IPS DF 4.7 (cell line): ENCODE measurements at regions not wholly inside any gene's neighbourhood (a gene's known extent, or its start where the extent isn't known, plus 50 kb on each side); places are given as distances from the start of the nearest gene placed in this dataset.
"Not testable (repeated sequence)": the region's sequence is repeated elsewhere in the genome, so short reads cannot be mapped to it uniquely, and the experiment has no call there.

Experiments
- DNase-seq: peaks from one replicate; pipeline ENCODE4 v3.0.0-alpha.2; 2013; ENCODE audit warnings: low spot score; ENCODE audit errors: extremely low read depth

GRCh38 chr9:115864581-115864980, 289.0 kb upstream of the PAPPA start:
- DNase-seq, result no peak

GRCh38 chr9:115867326-115867725, 286.3 kb upstream of the PAPPA start:
- no peak for DNase-seq

- no peak for DNase-seq
Measured at GRCh38 chr9:115877852-115878438, 275.6 kb upstream of the PAPPA start.

- no peak for DNase-seq
Measured at GRCh38 chr9:115879451-115879850, 274.1 kb upstream of the PAPPA start.

- no peak for DNase-seq
Measured at GRCh38 chr9:115880221-115880885, 273.2 kb upstream of the PAPPA start.

GRCh38 chr9:115882911-115883310, 270.7 kb upstream of the PAPPA start:
- DNase-seq, result no peak

- DNase-seq, result peak; percentile 38
Measured at GRCh38 chr9:115883467-115884329, 269.9 kb upstream of the PAPPA start.

GRCh38 chr9:115884846-115885245, 268.7 kb upstream of the PAPPA start:
- DNase-seq, result no peak

- DNase-seq, result no peak
Measured at GRCh38 chr9:115888131-115888530, 265.5 kb upstream of the PAPPA start.

- no peak for DNase-seq
Measured at GRCh38 chr9:115891929-115892328, 261.7 kb upstream of the PAPPA start.

- not testable (repeated sequence) for DNase-seq
Measured at GRCh38 chr9:115898478-115898877, 255.1 kb upstream of the PAPPA start.

GRCh38 chr9:115900698-115901097, 252.9 kb upstream of the PAPPA start:
- no peak for DNase-seq

GRCh38 chr9:115910959-115911358, 242.6 kb upstream of the PAPPA start:
- DNase-seq, result no peak

GRCh38 chr9:115912086-115912485, 241.5 kb upstream of the PAPPA start:
- DNase-seq, result no peak

GRCh38 chr9:115913696-115914095, 239.9 kb upstream of the PAPPA start:
- no peak for DNase-seq

- no peak for DNase-seq
Measured at GRCh38 chr9:115914291-115914690, 239.3 kb upstream of the PAPPA start.

- no peak for DNase-seq
Measured at GRCh38 chr9:115921301-115921700, 232.3 kb upstream of the PAPPA start.

GRCh38 chr9:115922444-115922843, 231.1 kb upstream of the PAPPA start:
- no peak for DNase-seq

- DNase-seq, result no peak
Measured at GRCh38 chr9:115923410-115923809, 230.2 kb upstream of the PAPPA start.

GRCh38 chr9:115923903-115924668, 229.5 kb upstream of the PAPPA start:
- DNase-seq, result no peak

- no peak for DNase-seq
Measured at GRCh38 chr9:115924669-115924987, 229.0 kb upstream of the PAPPA start.

GRCh38 chr9:115925424-115925823, 228.2 kb upstream of the PAPPA start:
- DNase-seq, result no peak
